ENCODE measurements at regions not wholly inside any gene's neighbourhood (a gene's known extent, or its start where the extent isn't known, plus 50 kb on each side); places are given as distances from the start of the nearest gene placed in this dataset.

DNA sequence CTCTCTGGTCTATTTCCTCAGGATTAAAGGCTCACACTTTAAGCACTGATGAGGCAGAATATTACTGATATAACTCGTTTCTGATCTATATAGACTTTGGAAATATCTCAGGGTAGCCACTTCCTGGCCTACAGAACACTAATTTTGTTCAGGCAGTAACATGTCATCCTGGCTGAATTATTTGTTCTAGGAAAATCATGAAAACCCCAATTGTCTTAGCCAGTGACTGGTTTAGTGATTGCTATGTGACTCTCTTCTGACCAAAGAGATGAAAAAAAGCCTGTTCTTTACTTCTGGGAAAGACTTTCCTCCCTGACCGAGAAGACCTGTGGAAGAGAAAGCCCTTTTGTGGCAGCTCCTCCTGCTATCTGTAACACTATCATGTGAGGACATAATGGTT lies 453.7 kb downstream of the SETD4 start:
- TF ChIP-seq, protein P1, sequence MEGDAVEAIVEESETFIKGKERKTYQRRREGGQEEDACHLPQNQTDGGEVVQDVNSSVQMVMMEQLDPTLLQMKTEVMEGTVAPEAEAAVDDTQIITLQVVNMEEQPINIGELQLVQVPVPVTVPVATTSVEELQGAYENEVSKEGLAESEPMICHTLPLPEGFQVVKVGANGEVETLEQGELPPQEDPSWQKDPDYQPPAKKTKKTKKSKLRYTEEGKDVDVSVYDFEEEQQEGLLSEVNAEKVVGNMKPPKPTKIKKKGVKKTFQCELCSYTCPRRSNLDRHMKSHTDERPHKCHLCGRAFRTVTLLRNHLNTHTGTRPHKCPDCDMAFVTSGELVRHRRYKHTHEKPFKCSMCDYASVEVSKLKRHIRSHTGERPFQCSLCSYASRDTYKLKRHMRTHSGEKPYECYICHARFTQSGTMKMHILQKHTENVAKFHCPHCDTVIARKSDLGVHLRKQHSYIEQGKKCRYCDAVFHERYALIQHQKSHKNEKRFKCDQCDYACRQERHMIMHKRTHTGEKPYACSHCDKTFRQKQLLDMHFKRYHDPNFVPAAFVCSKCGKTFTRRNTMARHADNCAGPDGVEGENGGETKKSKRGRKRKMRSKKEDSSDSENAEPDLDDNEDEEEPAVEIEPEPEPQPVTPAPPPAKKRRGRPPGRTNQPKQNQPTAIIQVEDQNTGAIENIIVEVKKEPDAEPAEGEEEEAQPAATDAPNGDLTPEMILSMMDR (IDR thresholded peaks at IDR 0.05) = no peak
- TF ChIP-seq POLR2A (IDR thresholded peaks at IDR 0.05) = no peak
